Heart left ventricle (tissue), 16 donors: ENCODE measurements at regions not wholly inside any gene's neighbourhood (a gene's known extent, or its start where the extent isn't known, plus 50 kb on each side); places are given as distances from the start of the nearest gene placed in this dataset.
A peak's percentile ranks its signal among the peaks of the same experiment; 100 is the strongest.

Experiments
- ATAC-seq, 4 donors: fragments of 200-7000 bp; cut with Tn5 transposase; one replicate each; pipeline ENCODE4 v1.9.1; 2020 to 2022; ENCODE audit warnings: moderate library complexity in 4 of 4, mild to moderate bottlenecking in 3 of 4, moderate number of reproducible peaks in 1 of 4
- DNase-seq, 5 donors: peaks; one replicate each; pipeline ENCODE4 v3.0.0-alpha.2; 2020
- H3K27ac ChIP-seq, 12 donors: fragments of 200-600 bp; sonication (generic) in 4 of 12; one replicate each; pipeline versions ENCODE4 v1.5.0 to v1.8.0; 2016 to 2022; ENCODE audit warnings: mild to moderate bottlenecking in 2 of 12
- H3K27me3 ChIP-seq, 9 donors: fragments of 200-600 bp; sonication (generic) in 2 of 9; one replicate each; pipeline versions ENCODE4 v1.5.1 to v1.8.0; 2016 to 2022; ENCODE audit warnings: mild to moderate bottlenecking in 3 of 9
- H3K36me3 ChIP-seq, 9 donors: fragments of 200-600 bp; sonication (generic) in 2 of 9; one replicate each; pipeline versions ENCODE4 v1.5.0 to v1.8.0; 2018 to 2022; ENCODE audit warnings: mild to moderate bottlenecking in 2 of 9
- H3K4me1 ChIP-seq, 12 donors: fragments of 200-600 bp; sonication (generic) in 4 of 12; one replicate each; pipeline versions ENCODE4 v1.5.0 to v1.8.0; 2016 to 2022; ENCODE audit warnings: mild to moderate bottlenecking in 3 of 12
- H3K4me3 ChIP-seq, 12 donors: fragments of 200-600 bp; sonication (generic) in 4 of 12; one replicate each; pipeline versions ENCODE4 v1.5.0 to v1.8.0; 2017 to 2022; ENCODE audit warnings: mild to moderate bottlenecking in 9 of 12, moderate library complexity in 4 of 12
- H3K9me3 ChIP-seq, 12 donors: fragments of 200-600 bp; sonication (generic) in 4 of 12; one replicate each; pipeline versions ENCODE4 v1.5.0 to v1.8.0; 2016 to 2022; ENCODE audit warnings: mild to moderate bottlenecking in 1 of 12
- POLR2A ChIP-seq, 2 donors: fragments of 450-650 bp; IDR thresholded peaks; one replicate each; pipeline ENCODE4 v1.6.1; 2017; ENCODE audit warnings: antibody characterized with exemption in 2 of 2, mild to moderate bottlenecking in 2 of 2, moderate library complexity in 2 of 2
- WGBS, 4 donors: extraction: QIAGEN DNeasy Blood & Tissue Kit in 2 of 4; methylation state at CpG; one replicate each; pipeline versions ENCODE4 v1.1.5 to v1.1.7; 2013 to 2018; 5-methylcytosine and 5-hydroxymethylcytosine counted together
- intact Hi-C, 10 donors: fragments of 100-400 bp; cut with DNase I; formaldehyde crosslinking; loops; one replicate each; pipeline versions ENCODE4 v1.11.1 to v1.14.2; 2022
- TF ChIP-seq, protein P1 (sequence below), 12 donors: fragments of 200-600 bp; sonication (generic) in 4 of 12; IDR thresholded peaks; one replicate each; pipeline versions ENCODE4 v1.5.0 to v1.8.0; 2018 to 2022; ENCODE audit warnings: antibody characterized with exemption in 12 of 12, mild to moderate bottlenecking in 5 of 12
- donor health status: ischemic (EF 13 %, LVEDD 7.1; RV severe dilation, severe dysfunction).
- donor health status: healthy with polysubstance abuse.
- donor health status: DM: no; HTN: yes; CAD: no.
- donor health status: DM: no; HTN: no; CAD: no.
- donor health status: ischemic (EF 25% LVEDD 6.9; RV normal size, moderate dysfunction).
- donor health status: ischemic (EF 25% LVEDD 5.7; RV mildly dilated, moderate dysfunction).
- donor health status: healthy.
- donor health status: DM: yes; HTN: yes; CAD: no.
- donor health status: ischemic (EF 35%, LVEDD 5.7; RV mildly dilated, moderate dysfunction).
- donor health status: nonischemic (EF 11% LVEDD 7.7; RV severe dilation, severe dysfunction).
- donor health status: DM: yes; HTN: yes; CAD: no.
- donor health status: PGD.
- donor health status: ischemic (EF 29% LVEDD 5.4; RV normal size, mild dysfunction).
- donor health status: nonischemic (EF 23%, LVEDD 6.1; RV moderate dilation, normal function).

DNA sequence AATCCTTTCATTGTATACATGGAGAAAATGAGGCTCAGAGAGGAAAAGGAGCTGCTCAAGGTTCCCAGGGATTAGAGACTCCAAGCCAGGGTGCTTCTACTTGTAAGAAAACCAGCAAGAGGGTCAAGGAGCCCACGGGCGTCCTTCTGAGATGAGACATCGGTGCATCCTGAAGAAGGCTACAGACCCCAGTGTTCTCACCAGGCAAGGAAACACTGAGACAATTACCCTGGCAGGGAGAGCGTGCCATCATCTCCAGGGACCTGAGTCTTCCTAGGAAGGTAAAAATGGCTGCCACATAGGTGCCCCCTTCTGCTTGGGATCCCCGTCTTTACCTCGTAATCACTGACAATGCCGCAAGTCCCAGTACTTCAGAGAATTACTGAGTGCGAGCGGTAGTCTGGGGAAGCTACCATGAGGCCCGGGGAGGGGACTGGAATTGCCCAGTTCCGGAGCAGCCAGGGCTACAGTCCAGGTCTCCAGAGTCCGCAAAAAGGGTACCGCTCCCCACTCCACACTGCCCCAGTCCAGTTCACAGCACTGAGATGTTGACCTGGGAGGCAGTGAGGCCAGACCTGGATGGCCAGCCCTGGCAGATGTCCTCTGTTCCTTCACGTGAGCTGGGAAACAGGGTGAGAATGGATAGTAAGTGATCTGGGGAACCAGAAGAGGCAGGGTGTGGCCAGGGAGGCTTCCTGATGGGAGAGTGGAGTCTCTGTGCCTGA lies 164.7 kb upstream of the SMAD3 start:
- H3K4me1 ChIP-seq: peaks cover 0 to 29% (median 13%) of the 10 kb centered on the region in 12 donors
- peak overlapping the region in 10 of 12 donors; percentile 41 to 85 (median 64) for H3K27ac ChIP-seq
- WGBS, 4 donors: 87 to 91% (median 89%) methylated on average over 8 to 14 of the region's 14 CpGs
- intact Hi-C loops: no loop called here
- DNase-seq (peak in 1 of 5 donors; percentile 17), ATAC-seq (peak in 2 of 4 donors; percentile 11 to 12)
- no peak overlapping the region for H3K4me3 ChIP-seq
- TF ChIP-seq, protein P1, sequence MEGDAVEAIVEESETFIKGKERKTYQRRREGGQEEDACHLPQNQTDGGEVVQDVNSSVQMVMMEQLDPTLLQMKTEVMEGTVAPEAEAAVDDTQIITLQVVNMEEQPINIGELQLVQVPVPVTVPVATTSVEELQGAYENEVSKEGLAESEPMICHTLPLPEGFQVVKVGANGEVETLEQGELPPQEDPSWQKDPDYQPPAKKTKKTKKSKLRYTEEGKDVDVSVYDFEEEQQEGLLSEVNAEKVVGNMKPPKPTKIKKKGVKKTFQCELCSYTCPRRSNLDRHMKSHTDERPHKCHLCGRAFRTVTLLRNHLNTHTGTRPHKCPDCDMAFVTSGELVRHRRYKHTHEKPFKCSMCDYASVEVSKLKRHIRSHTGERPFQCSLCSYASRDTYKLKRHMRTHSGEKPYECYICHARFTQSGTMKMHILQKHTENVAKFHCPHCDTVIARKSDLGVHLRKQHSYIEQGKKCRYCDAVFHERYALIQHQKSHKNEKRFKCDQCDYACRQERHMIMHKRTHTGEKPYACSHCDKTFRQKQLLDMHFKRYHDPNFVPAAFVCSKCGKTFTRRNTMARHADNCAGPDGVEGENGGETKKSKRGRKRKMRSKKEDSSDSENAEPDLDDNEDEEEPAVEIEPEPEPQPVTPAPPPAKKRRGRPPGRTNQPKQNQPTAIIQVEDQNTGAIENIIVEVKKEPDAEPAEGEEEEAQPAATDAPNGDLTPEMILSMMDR (IDR thresholded peaks at IDR 0.05): no peak
- no peak for TF ChIP-seq POLR2A (IDR thresholded peaks at IDR 0.05)
- H3K36me3 ChIP-seq: no peaks in the 10 kb centered on the region
- no peaks in the 10 kb centered on the region for H3K9me3 ChIP-seq
- no peaks in the 10 kb centered on the region for H3K27me3 ChIP-seq

DNA sequence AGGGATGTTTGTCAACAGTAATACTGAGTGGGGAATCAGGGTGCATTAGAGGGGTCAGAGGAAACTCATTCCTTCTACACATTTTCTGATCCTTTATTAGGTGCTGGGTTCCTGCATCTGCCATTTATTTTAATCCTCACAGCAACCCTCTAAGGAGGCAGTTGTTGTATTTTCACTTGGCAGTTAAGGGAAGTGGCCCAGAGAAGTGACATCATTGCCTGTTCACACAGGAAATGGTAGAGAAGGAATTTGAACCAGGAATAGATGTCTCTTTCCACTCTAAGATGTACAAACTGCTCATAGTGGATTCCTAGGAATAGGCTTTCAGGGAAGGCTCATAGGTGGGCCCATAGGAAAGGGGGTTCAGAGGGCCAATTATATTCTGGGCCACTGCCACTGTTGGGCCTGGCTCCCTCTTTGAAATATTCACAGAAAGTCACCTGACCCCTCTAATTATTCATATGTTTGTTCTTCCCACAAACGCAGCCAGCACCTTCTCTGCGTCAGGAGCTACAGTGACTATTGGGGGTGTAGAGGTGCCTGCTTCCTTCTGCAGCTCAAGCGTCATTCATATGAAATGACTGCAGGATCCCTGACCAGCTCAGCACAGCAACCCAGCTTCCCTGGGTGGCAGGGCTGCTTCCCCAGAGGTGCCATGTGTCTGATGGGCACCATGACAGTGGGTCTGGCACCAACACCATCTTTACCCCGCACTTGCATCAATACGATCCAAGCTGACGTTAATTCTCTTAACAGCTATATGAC lies 163.9 kb upstream of the SMAD3 start:
- 85 to 93% (median 88%) methylated on average over 6 of the region's 6 CpGs for WGBS, 4 donors
- intact Hi-C loops: no loop called here
- Histone ChIP-seq H3K36me3 (no peaks in the 10 kb centered on the region), H3K4me1 (peaks cover 0 to 29% (median 13%) of the 10 kb centered on the region in 12 donors), H3K27me3 (no peaks in the 10 kb centered on the region), H3K9me3 (no peaks in the 10 kb centered on the region), H3K27ac (peak overlapping the region in 10 of 12 donors; percentile 41 to 85 (median 64)), H3K4me3 (no peak overlapping the region)
- ATAC-seq: peak in 3 of 4 donors; percentile 29 to 74 (median 39)
- DNase-seq: peak in 1 of 5 donors; percentile 19
- no peak for TF ChIP-seq POLR2A (IDR thresholded peaks at IDR 0.05)

DNA sequence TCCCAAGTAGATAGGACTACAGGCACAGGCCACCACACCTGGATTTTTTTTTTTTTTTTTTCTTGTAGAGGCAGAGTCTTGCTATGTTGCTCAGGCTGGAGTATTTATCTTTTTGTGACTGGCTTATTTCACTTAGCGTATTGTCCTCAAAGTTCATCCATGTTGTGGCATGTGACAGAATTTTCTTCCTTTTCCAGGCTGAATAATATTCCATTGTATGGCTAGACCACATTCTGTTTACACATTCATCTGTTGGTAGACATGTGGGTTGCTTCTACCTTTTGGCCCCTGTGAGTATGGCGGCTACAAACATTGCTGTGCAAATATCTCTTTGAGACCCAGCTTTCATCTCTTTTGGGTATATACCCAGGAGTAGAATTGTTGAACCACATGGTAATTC lies 160.2 kb upstream of the SMAD3 start:
- 97 to 98% (median 98%) methylated on average over 2 of the region's 2 CpGs for WGBS, 4 donors
- no peak for DNase-seq
- Histone ChIP-seq H3K27ac (no peak overlapping the region), H3K4me3 (no peak overlapping the region), H3K36me3 (no peaks in the 10 kb centered on the region), H3K27me3 (no peaks in the 10 kb centered on the region), H3K9me3 (no peaks in the 10 kb centered on the region), H3K4me1 (peaks cover 0 to 41% (median 12%) of the 10 kb centered on the region in 12 donors)
- TF ChIP-seq POLR2A (IDR thresholded peaks at IDR 0.05): no peak
- TF ChIP-seq, protein P1 (IDR thresholded peaks at IDR 0.05): no peak
- no peak for ATAC-seq
- intact Hi-C loops: no loop called here

DNA sequence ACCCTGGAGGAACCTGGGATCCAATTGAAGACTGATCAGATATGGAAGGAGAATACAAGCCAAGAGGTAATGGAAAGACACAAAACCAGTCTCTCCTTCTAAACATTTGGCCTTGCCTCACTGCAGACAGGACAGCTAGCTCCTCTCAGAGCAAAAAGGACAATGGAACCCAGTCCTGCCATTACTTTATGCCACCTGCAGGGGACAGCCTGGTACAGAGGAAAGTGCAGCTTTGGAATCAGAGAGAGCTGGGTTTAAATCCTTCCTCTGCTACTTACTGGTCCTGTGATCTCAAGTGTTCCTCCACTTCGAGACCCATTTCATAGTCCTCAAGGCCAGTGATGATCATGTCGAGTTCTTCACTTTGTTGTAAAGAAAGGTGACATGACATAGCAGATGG lies 159.4 kb upstream of the SMAD3 start:
- WGBS, 4 donors: 85 to 99% (median 97%) methylated on average over 2 of the region's 2 CpGs
- DNase-seq (peak in 1 of 5 donors; percentile 2), ATAC-seq (no peak)
- Histone ChIP-seq H3K9me3 (no peaks in the 10 kb centered on the region), H3K27me3 (no peaks in the 10 kb centered on the region), H3K4me1 (peaks cover 0 to 38% (median 11%) of the 10 kb centered on the region in 12 donors), H3K27ac (no peak overlapping the region), H3K36me3 (no peaks in the 10 kb centered on the region), H3K4me3 (no peak overlapping the region)
- TF ChIP-seq, protein P1 (IDR thresholded peaks at IDR 0.05): no peak
- TF ChIP-seq POLR2A (IDR thresholded peaks at IDR 0.05): no peak
- intact Hi-C loops: no loop called here
